ENCODE measurements at regions not wholly inside any gene's neighbourhood (a gene's known extent, or its start where the extent isn't known, plus 50 kb on each side); places are given as distances from the start of the nearest gene placed in this dataset.

- ChIA-PET CTCF (no interaction called here), POLR2A (no interaction called here), RAD21 (ENCODE audit: low non-redundant PET in 1 of 2, low total read pairs in 2 of 2, uncharacterized antibody in 2 of 2, unreplicated experiment in 2 of 2) (no interaction called here)
- Histone ChIP-seq H3K36me3 (ENCODE audit: control insufficient read depth in 1 of 2, insufficient read depth in 2 of 2, low read length in 2 of 2) (no peaks in the 10 kb centered on the region), H3K27me3 (ENCODE audit: insufficient read depth, low read length) (no peaks in the 10 kb centered on the region), H3K9me3 (ENCODE audit: control insufficient read depth in 1 of 2, insufficient read depth in 1 of 2, low read depth in 1 of 2, low read length in 2 of 2) (no peaks in the 10 kb centered on the region), H3K79me2 (ENCODE audit: insufficient read depth, low read length) (no peaks in the 10 kb centered on the region), H3K27ac (ENCODE audit: low read depth, low read length) (no peak overlapping the region), H4K20me1 (ENCODE audit: insufficient read depth) (no peaks in the 10 kb centered on the region), H3K9me2 (ENCODE audit: insufficient read depth) (no peaks in the 10 kb centered on the region), H3K9ac (ENCODE audit: low read length) (no peak overlapping the region), H2AFZ (ENCODE audit: low read depth, low read length, poor library complexity, severe bottlenecking) (no peak overlapping the region), H3K4me1 (ENCODE audit: control insufficient read depth in 1 of 2, insufficient read depth in 2 of 2, low read length in 2 of 2) (no peaks in the 10 kb centered on the region), H3K4me3 (replicated peaks in 1 of 2; ENCODE audit: low read depth in 1 of 2, low read length in 2 of 2) (no peak overlapping the region), H3K4me2 (ENCODE audit: low read length) (no peak overlapping the region)
- no peak for DNase-seq (ENCODE audit: low read depth, low spot score)
- no peak for ATAC-seq
- no peak for TF ChIP-seq EZH2 (IDR thresholded peaks at IDR 0.05)
- no peak for TF ChIP-seq SRF (IDR thresholded peaks at IDR 0.05; ENCODE audit: low read depth)
- no peak for TF ChIP-seq RAD21 (IDR thresholded peaks at IDR 0.05; ENCODE audit: low read depth)
- TF ChIP-seq CTCF (IDR thresholded peaks at IDR 0.05 in 2 of 3, conservative IDR thresholded peaks at IDR 0.05 in 1 of 3; ENCODE audit: borderline replicate concordance in 1 of 3, insufficient read depth in 1 of 3, low read depth in 2 of 3, low read length in 2 of 3): no peak
- TF ChIP-seq CEBPB (IDR thresholded peaks at IDR 0.05; ENCODE audit: low read depth): no peak
- TF ChIP-seq ZNF274 (IDR thresholded peaks at IDR 0.05; ENCODE audit: low read depth, low read length): no peak
- TF ChIP-seq YY1 (IDR thresholded peaks at IDR 0.05; ENCODE audit: extremely low read depth, insufficient replicate concordance, low read depth, low read length): no peak
- no peak for TF ChIP-seq FOSL1 (IDR thresholded peaks at IDR 0.05; ENCODE audit: low read depth)
- no peak for TF ChIP-seq ZFX (IDR thresholded peaks at IDR 0.05)
- no peak for TF ChIP-seq JUND (IDR thresholded peaks at IDR 0.05)
- TF ChIP-seq SP1 (IDR thresholded peaks at IDR 0.05; ENCODE audit: low read depth): no peak
- no peak for TF ChIP-seq REST (IDR thresholded peaks at IDR 0.05; ENCODE audit: low read depth)
- TF ChIP-seq POLR2AphosphoS5 (IDR thresholded peaks at IDR 0.05; ENCODE audit: low read depth, low read length): no peak
- no peak for TF ChIP-seq ATF3 (IDR thresholded peaks at IDR 0.05)
- TF ChIP-seq TCF7L2 (IDR thresholded peaks at IDR 0.05; ENCODE audit: borderline replicate concordance, extremely low read depth, insufficient read depth, insufficient read length): no peak
- intact Hi-C loops (cut with micrococcal nuclease): no loop called here
- no TSS peak for BruUV-seq (replicated peaks)
Observed at GRCh38 chr7:84546403-84546802, 351.8 kb upstream of the SEMA3A start.

Measured in HCT116 (cell line).